Spleen (tissue), 11 donors: ENCODE measurements at regions not wholly inside any gene's neighbourhood (a gene's known extent, or its start where the extent isn't known, plus 50 kb on each side); places are given as distances from the start of the nearest gene placed in this dataset.

ENCODE experiments used
- DNase-seq: peaks from one replicate; pipeline ENCODE4 v3.0.0-alpha.2; 2020
- H3K27ac ChIP-seq, 8 donors: fragments of 200-600 bp; sonication (generic) in 7 of 8; 1 replicate in 4 of 8; 2 replicates in 4 of 8; pipeline versions ENCODE4 v1.5.0 to v1.8.0; 2016 to 2021; ENCODE audit warnings: inconsistent platforms in 4 of 8, mild to moderate bottlenecking in 4 of 8, moderate library complexity in 1 of 8
- H3K27me3 ChIP-seq, 7 donors: fragments of 200-600 bp; sonication (generic) in 6 of 7; replicated peaks in 1 of 7; 1 replicate in 4 of 7; 2 replicates in 3 of 7; pipeline versions ENCODE4 v1.5.0 to v1.8.0; 2016 to 2021; ENCODE audit warnings: inconsistent platforms in 3 of 7, mild to moderate bottlenecking in 1 of 7
- H3K36me3 ChIP-seq, 6 donors: fragments of 200-600 bp; sonication (generic) in 5 of 6; 1 replicate in 4 of 6; 2 replicates in 2 of 6; pipeline versions ENCODE4 v1.5.0 to v1.8.0; 2016 to 2021; ENCODE audit warnings: inconsistent platforms in 2 of 6
- H3K4me1 ChIP-seq, 6 donors: fragments of 200-600 bp; sonication (generic) in 5 of 6; 1 replicate in 3 of 6; 2 replicates in 3 of 6; pipeline versions ENCODE4 v1.5.0 to v1.8.0; 2016 to 2021; ENCODE audit warnings: inconsistent platforms in 3 of 6
- H3K4me3 ChIP-seq, 8 donors: fragments of 200-600 bp; sonication (generic) in 7 of 8; 1 replicate in 4 of 8; 2 replicates in 4 of 8; pipeline versions ENCODE4 v1.5.0 to v1.8.0; 2016 to 2021; ENCODE audit warnings: inconsistent platforms in 4 of 8, mild to moderate bottlenecking in 4 of 8, moderate library complexity in 2 of 8
- H3K9me3 ChIP-seq, 8 donors: fragments of 200-600 bp; sonication (generic) in 7 of 8; 1 replicate in 4 of 8; 2 replicates in 4 of 8; pipeline versions ENCODE4 v1.5.0 to v1.8.0; 2016 to 2021; ENCODE audit warnings: inconsistent platforms in 4 of 8
- CTCF ChIP-seq, 11 experiments: fragments of 200-600 bp in 7 of 11; fragments of 450-650 bp in 4 of 11; sonication (generic) in 4 of 11; IDR thresholded peaks in 8 of 11; conservative IDR thresholded peaks in 3 of 11; 1 replicate in 7 of 11; 2 replicates in 4 of 11; pipeline versions ENCODE4 v1.4.0 to v1.8.0; 2016 to 2021; ENCODE audit warnings: antibody characterized with exemption in 11 of 11, inconsistent platforms in 4 of 11, mild to moderate bottlenecking in 1 of 11
- POLR2A ChIP-seq, 3 donors: fragments of 450-650 bp; IDR thresholded peaks; one replicate each; pipeline ENCODE4 v1.5.1; 2017; ENCODE audit warnings: antibody characterized with exemption in 3 of 3, mild to moderate bottlenecking in 1 of 3
- POLR2AphosphoS5 ChIP-seq, 3 donors: sonication (generic); formaldehyde crosslinking; IDR thresholded peaks; one replicate each; pipeline ENCODE4 v1.5.1; 2017; ENCODE audit warnings: antibody characterized with exemption in 3 of 3
- WGBS, 5 donors: extraction: QIAGEN DNeasy Blood & Tissue Kit in 3 of 5; methylation state at CpG; one replicate each; pipeline versions ENCODE4 v1.1.5 to v1.1.7; 2013 to 2018; 5-methylcytosine and 5-hydroxymethylcytosine counted together
- intact Hi-C: fragments of 100-400 bp; cut with DNase I; formaldehyde crosslinking; loops from one replicate; pipeline ENCODE4 v1.15.0; 2023; ENCODE audit warnings: low total_unique reads
- donor health status: healthy with polysubstance abuse.
- donor health status: DM: no; HTN: no; CAD: no; lungs with moderate emphysema.
- donor health status: DM: no; HTN: no; CAD: no.
- donor health status: Bipolar disorder and iron deficiency.
- donor health status: healthy.
- donor health status: DM: no; HTN: no; CAD: no.
- donor health status: DM: yes; HTN: yes; CAD: no.

- intact Hi-C loops = no loop called here
- Histone ChIP-seq H3K27me3 (peaks cover 0 to 8% (median 0%) of the 10 kb centered on the region in 7 donors), H3K4me1 (no peaks in the 10 kb centered on the region), H3K9me3 (no peaks in the 10 kb centered on the region), H3K4me3 (no peak overlapping the region), H3K36me3 (no peaks in the 10 kb centered on the region), H3K27ac (no peak overlapping the region)
- 30 to 57% (median 48%) methylated on average over 3 of the region's 3 CpGs for WGBS, 5 donors
- no peak for TF ChIP-seq POLR2AphosphoS5 (IDR thresholded peaks at IDR 0.05)
- TF ChIP-seq POLR2A (IDR thresholded peaks at IDR 0.05) = no peak
- TF ChIP-seq CTCF (IDR thresholded peaks at IDR 0.05 in 8 of 11, conservative IDR thresholded peaks at IDR 0.05 in 3 of 11) = no peak
- DNase-seq = no peak
Observed at GRCh38 chrX:111009256-111009655, 86.7 kb upstream of the PAK3 start.

DNA sequence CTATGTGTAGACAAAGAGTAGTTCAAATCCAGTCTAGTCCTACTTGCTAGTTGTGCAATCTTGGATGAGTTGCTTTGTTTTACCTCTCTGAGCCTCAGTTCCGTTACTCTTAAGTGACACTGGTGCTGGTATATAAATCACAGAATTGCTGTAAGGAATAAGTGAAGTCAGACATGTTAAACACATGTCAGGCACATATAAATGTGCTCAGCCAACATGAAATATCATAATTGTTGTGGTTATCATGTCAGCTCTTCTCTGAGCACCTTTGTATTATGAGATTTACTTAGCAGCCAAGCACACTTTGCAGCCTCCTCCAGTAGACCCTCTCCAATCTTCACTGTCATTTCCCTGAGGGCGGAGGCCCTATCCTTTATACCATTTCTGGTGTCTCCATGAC is 87.9 kb upstream of the PAK3 start:
- no peak overlapping the region for H3K4me3 ChIP-seq
- 43 to 86% (median 62%) methylated on average over 2 of the region's 2 CpGs for WGBS, 5 donors
- TF ChIP-seq POLR2A (IDR thresholded peaks at IDR 0.05) (no peak), CTCF (IDR thresholded peaks at IDR 0.05 in 8 of 11, conservative IDR thresholded peaks at IDR 0.05 in 3 of 11) (no peak)
- intact Hi-C loops = no loop called here
- H3K4me1 ChIP-seq = no peaks in the 10 kb centered on the region
- H3K27ac ChIP-seq = no peak overlapping the region
- no peaks in the 10 kb centered on the region for H3K9me3 ChIP-seq
- H3K36me3 ChIP-seq = no peaks in the 10 kb centered on the region
- peaks cover 0 to 8% (median 0%) of the 10 kb centered on the region in 7 donors for H3K27me3 ChIP-seq
- DNase-seq = no peak

DNA sequence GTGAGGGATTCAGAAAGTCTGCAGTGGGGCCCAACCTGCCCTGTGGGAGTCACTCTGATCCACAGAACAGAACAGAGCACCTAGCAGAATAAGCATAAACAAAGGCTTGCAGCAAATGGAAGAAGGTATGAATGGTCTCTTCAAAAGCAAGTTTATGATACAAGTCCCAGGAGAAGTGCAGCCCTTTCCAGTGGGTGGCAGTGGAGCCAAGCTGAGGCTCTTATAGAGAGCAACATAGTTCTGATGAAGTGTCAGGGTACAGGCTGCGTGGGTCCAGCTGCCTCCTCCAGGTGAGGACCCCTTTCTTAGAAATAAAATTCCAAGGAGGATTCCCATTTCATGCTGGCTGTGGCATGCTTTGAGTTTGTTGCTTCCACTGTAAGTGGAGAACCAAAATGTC is 88.8 kb upstream of the PAK3 start:
- H3K4me1 ChIP-seq = no peaks in the 10 kb centered on the region
- WGBS, 5 donors = 23 to 100% (median 56%) methylated on average over 1 of the region's 1 CpG; no CpG with 5 or more reads in 1 of the 5 donors
- DNase-seq = no peak
- intact Hi-C loops = no loop called here
- H3K27ac ChIP-seq = no peak overlapping the region
- H3K9me3 ChIP-seq = no peaks in the 10 kb centered on the region
- no peak overlapping the region for H3K4me3 ChIP-seq
- TF ChIP-seq POLR2A (IDR thresholded peaks at IDR 0.05) = no peak
- TF ChIP-seq POLR2AphosphoS5 (IDR thresholded peaks at IDR 0.05) = no peak
- TF ChIP-seq CTCF (IDR thresholded peaks at IDR 0.05 in 8 of 11, conservative IDR thresholded peaks at IDR 0.05 in 3 of 11) = no peak
- H3K27me3 ChIP-seq = peaks cover 0 to 14% (median 0%) of the 10 kb centered on the region in 7 donors
- no peaks in the 10 kb centered on the region for H3K36me3 ChIP-seq

- H3K27me3 ChIP-seq = peaks cover 0 to 14% (median 0%) of the 10 kb centered on the region in 7 donors
- H3K27ac ChIP-seq = no peak overlapping the region
- H3K36me3 ChIP-seq = no peaks in the 10 kb centered on the region
- no peaks in the 10 kb centered on the region for H3K9me3 ChIP-seq
- 31 to 50% (median 43%) methylated on average over 2 of the region's 2 CpGs for WGBS, 5 donors
- intact Hi-C loops = no loop called here
- no peak overlapping the region for H3K4me3 ChIP-seq
- no peaks in the 10 kb centered on the region for H3K4me1 ChIP-seq
- DNase-seq = no peak
- no peak for TF ChIP-seq POLR2AphosphoS5 (IDR thresholded peaks at IDR 0.05)
- no peak for TF ChIP-seq CTCF (IDR thresholded peaks at IDR 0.05 in 8 of 11, conservative IDR thresholded peaks at IDR 0.05 in 3 of 11)
- TF ChIP-seq POLR2A (IDR thresholded peaks at IDR 0.05) = no peak
Observed at GRCh38 chrX:111006116-111006515, 89.9 kb upstream of the PAK3 start.
